Fibroblast of lung (primary cell): ENCODE measurements at regions not wholly inside any gene's neighbourhood (a gene's known extent, or its start where the extent isn't known, plus 50 kb on each side); places are given as distances from the start of the nearest gene placed in this dataset.

Source experiments
- DNase-seq, 2 donors: peaks; one replicate each; pipeline versions ENCODE4 v3.0.0 to v3.0.0-alpha.2; 2010; ENCODE audit warnings: low read depth in 2 of 2
- H2AFZ ChIP-seq: 2 replicates; pipeline ENCODE4 v1.5.1; 2012; ENCODE audit warnings: low read length, control low read depth, inconsistent platforms
- H3K27ac ChIP-seq: 2 replicates; pipeline ENCODE4 v1.5.1; 2011; ENCODE audit warnings: low read length, control low read depth; ENCODE audit not compliant: insufficient read depth
- H3K27me3 ChIP-seq: 2 replicates; pipeline ENCODE4 v1.5.1; 2011; ENCODE audit warnings: mild to moderate bottlenecking, low read length; ENCODE audit not compliant: control insufficient read depth, insufficient read depth
- H3K36me3 ChIP-seq: 2 replicates; pipeline ENCODE4 v1.5.1; 2011; ENCODE audit warnings: low read length; ENCODE audit not compliant: control insufficient read depth, insufficient read depth
- H3K4me1 ChIP-seq: 2 replicates; pipeline ENCODE4 v1.5.1; 2011; ENCODE audit warnings: low read length; ENCODE audit not compliant: control insufficient read depth, insufficient read depth; ENCODE audit errors: extremely low read depth
- H3K4me2 ChIP-seq: 2 replicates; pipeline ENCODE4 v1.5.1; 2011; ENCODE audit warnings: low read length, control low read depth; ENCODE audit not compliant: insufficient read depth; ENCODE audit errors: extremely low read depth
- H3K4me3 ChIP-seq, 4 experiments: fragments of 200-600 bp in 1 of 4; sonication (generic) in 1 of 4; replicated peaks in 1 of 4; 2 replicates each; pipeline ENCODE4 v1.5.1; 2011 to 2016; ENCODE audit warnings: low read length in 4 of 4, low read depth in 3 of 4, mild to moderate bottlenecking in 3 of 4, control low read depth in 2 of 4, inconsistent platforms in 1 of 4, mixed read lengths in 1 of 4; ENCODE audit not compliant: insufficient read depth in 1 of 4; ENCODE audit errors: control extremely low read depth in 1 of 4
- H3K79me2 ChIP-seq: 2 replicates; pipeline ENCODE4 v1.5.1; 2012; ENCODE audit warnings: mild to moderate bottlenecking, low read length, inconsistent platforms; ENCODE audit not compliant: control insufficient read depth, insufficient read depth
- H3K9ac ChIP-seq: 2 replicates; pipeline ENCODE4 v1.5.1; 2011; ENCODE audit warnings: mild to moderate bottlenecking, low read length, control low read depth; ENCODE audit not compliant: insufficient read depth
- H3K9me3 ChIP-seq: 2 replicates; pipeline ENCODE4 v1.5.1; 2012; ENCODE audit warnings: low read depth, low read length; ENCODE audit not compliant: control insufficient read depth, insufficient read depth
- H4K20me1 ChIP-seq: 2 replicates; pipeline ENCODE4 v1.5.1; 2011; ENCODE audit warnings: low read length; ENCODE audit not compliant: control insufficient read depth, insufficient read depth; ENCODE audit errors: extremely low read depth
- CTCF ChIP-seq, 2 donors: IDR thresholded peaks in 1 of 2; conservative IDR thresholded peaks in 1 of 2; 1 replicate in 1 of 2; 2 replicates in 1 of 2; pipeline ENCODE4 v1.5.1; 2011 to 2012; ENCODE audit warnings: low read length in 2 of 2, control low read depth in 1 of 2, inconsistent platforms in 1 of 2, low read depth in 1 of 2, mild to moderate bottlenecking in 1 of 2
- EZH2 ChIP-seq: IDR thresholded peaks from 2 replicates; pipeline ENCODE4 v1.5.1; 2012; ENCODE audit warnings: low read length, control low read depth, mild to moderate bottlenecking; ENCODE audit errors: missing control alignments

- Histone ChIP-seq H3K79me2 (no peaks in the 10 kb centered on the region), H2AFZ (no peak overlapping the region), H3K27ac (no peak overlapping the region), H3K4me3 (no peak overlapping the region), H3K36me3 (no peaks in the 10 kb centered on the region), H3K4me2 (no peak overlapping the region), H3K9ac (no peak overlapping the region), H3K4me1 (no peaks in the 10 kb centered on the region), H3K9me3 (no peaks in the 10 kb centered on the region), H4K20me1 (no peaks in the 10 kb centered on the region), H3K27me3 (no peaks in the 10 kb centered on the region)
- no peak for DNase-seq
- TF ChIP-seq EZH2 (no peak), CTCF (conservative IDR thresholded peaks at IDR 0.05 in 1 of 2, IDR thresholded peaks at IDR 0.05 in 1 of 2; ENCODE audit: low read depth in 1 of 2, low read length in 2 of 2) (no peak)
Measured at GRCh38 chr7:9691286-9691685, 1257.9 kb downstream of the NXPH1 start.

- no peak overlapping the region for H2AFZ ChIP-seq
- H3K4me2 ChIP-seq, result no peak overlapping the region
- no peak for TF ChIP-seq CTCF (conservative IDR thresholded peaks at IDR 0.05 in 1 of 2, IDR thresholded peaks at IDR 0.05 in 1 of 2; ENCODE audit: low read depth in 1 of 2, low read length in 2 of 2)
- no peak for TF ChIP-seq EZH2
- H3K27ac ChIP-seq, result no peak overlapping the region
- no peak overlapping the region for H3K4me3 ChIP-seq
- no peak for DNase-seq
- no peaks in the 10 kb centered on the region for H3K9me3 ChIP-seq
- no peak overlapping the region for H3K9ac ChIP-seq
- H3K27me3 ChIP-seq, result no peaks in the 10 kb centered on the region
- H3K79me2 ChIP-seq, result no peaks in the 10 kb centered on the region
- no peaks in the 10 kb centered on the region for H3K36me3 ChIP-seq
- no peaks in the 10 kb centered on the region for H3K4me1 ChIP-seq
- H4K20me1 ChIP-seq, result no peaks in the 10 kb centered on the region
Measured at GRCh38 chr7:9698375-9698774, 1265.0 kb downstream of the NXPH1 start.

GRCh38 chr7:9709216-9709615 lies 1264.5 kb upstream of the PHF14 start:
- Histone ChIP-seq H3K27ac (no peak overlapping the region), H3K4me1 (no peaks in the 10 kb centered on the region), H3K9ac (no peak overlapping the region), H3K27me3 (no peaks in the 10 kb centered on the region), H3K4me2 (no peak overlapping the region), H3K79me2 (no peaks in the 10 kb centered on the region), H3K9me3 (no peaks in the 10 kb centered on the region), H2AFZ (no peak overlapping the region), H3K4me3 (no peak overlapping the region), H3K36me3 (no peaks in the 10 kb centered on the region), H4K20me1 (no peaks in the 10 kb centered on the region)
- no peak for DNase-seq
- TF ChIP-seq EZH2, result no peak
